NCI-H526 treated with DMSO at 0.1 percent for 48 hours (cell line): ENCODE measurements at regions not wholly inside any gene's neighbourhood (a gene's known extent, or its start where the extent isn't known, plus 50 kb on each side); places are given as distances from the start of the nearest gene placed in this dataset.

Experiments
- DNase-seq: peaks from one replicate; lab custom pipeline; 2025; lab: John Stamatoyannopoulos, UW

DNA sequence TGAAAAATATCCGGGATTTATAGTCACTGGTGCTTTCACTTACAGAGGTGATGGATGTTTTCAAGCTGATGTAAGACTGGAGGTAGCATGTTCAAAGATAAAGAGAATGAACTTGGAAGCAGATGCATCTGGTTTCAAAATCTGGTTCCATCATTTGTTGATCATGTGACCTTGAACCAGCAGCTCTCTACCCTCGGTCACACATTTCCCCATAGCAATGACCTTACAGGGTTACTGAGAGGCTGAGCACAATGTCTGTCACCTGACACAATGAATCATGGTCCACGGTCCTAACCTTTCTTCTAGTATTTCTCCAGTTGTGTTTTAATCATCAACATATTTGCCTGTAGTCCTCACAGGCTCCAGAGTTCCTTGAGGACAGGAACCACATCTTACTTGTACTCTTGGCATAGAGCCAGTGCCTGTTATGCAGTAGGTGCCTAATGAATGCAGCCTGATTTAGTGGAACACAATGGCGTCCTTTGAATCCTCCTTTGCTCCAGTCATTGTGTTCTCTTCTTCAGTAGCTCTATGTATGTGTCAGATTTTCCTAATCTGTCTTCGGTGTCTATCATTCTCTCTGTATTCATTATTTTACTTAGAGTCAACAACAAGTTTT is 667.3 kb downstream of the PTPRU start:
- no peak for DNase-seq

- no peak for DNase-seq
Measured at GRCh38 chr1:29901624-29902325, 665.5 kb downstream of the PTPRU start.

DNA sequence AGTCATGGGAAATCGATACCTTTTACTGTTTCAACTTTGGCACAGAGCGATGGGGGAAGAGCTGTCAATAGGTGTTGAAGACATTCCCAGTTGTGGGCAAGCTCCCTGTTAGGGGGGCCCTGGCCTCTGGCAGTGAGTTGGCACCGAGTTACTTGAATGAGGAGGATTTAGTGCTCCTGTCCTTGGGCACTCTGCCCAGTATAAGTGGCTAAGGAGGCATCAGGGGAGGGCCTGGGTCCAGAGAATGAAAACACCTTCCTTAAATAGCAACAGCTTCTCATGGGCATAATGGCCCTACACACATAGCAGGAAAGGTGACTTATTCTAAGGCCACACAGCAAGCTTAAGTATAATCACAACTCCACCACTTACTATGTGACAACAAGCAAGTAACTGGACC is 664.4 kb downstream of the PTPRU start:
- DNase-seq, result no peak

DNA sequence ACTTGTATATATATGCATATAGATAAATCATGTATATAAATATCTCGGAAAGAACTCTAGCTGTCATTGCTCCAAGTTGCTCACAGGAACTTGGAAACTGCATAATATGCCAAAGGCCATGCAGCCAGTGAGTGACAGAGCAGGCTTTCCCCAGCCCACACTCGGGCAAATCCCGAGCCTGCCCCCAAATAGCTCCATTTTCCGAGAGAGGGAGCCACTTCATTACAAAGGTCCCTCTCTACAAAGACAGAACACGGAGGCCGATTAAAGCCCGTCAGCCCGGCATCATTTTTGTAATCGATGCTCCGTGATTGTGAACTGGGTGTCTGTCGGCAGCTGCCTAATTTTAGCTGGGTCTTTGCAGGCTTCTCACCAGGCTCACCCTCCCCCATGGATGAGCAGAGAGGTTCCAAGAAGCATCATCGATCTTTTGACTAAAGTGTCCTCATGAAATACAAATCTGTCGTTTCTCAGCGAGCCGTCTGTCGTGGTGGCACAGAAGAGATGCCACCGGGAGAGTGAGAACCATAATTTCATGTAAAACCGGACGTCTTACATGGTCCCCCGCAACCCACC is 663.9 kb downstream of the PTPRU start:
- no peak for DNase-seq

DNA sequence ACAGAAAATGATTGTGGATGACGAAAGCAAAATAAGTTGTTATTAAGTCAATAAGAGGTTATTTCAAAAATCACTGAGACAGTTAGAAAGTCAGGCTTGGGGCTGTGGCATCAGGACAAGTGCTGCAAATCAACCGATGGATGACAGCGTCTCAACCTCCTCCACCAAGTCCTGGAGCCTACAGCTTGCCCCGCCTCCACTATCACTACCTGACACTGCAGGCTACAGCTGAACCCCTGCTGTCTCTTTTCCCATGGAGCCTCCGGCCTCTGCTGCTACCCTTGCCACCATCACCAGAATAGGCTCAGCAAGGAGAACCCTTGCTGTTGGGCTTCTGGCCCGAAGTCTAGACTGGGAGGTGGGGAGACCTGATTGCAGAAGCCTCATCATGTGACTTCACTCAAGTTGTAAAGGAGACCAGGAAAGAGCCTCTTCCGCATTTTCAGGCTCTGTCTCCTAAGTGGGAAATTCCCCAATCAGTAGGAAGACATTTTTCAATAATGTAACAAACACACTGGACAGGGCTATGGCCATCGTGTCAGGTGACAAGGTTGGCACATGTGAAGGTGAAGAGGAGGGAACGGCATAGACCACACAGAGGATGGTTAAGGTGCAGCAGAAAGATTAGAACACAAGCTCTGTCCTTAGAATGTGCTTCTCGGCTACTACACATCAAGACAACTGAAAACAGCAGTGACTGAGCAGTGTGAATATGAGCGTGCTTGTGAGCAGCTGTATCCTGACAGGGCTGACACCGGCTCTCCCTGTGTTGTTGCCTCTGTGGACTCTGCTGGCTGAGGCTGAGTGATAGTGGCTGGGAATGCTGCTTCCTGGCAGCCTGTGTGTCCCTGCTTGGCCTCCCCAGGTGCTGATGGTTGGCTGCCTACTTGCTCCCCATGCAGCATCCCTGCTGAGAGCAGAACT is 660.7 kb downstream of the PTPRU start:
- no peak for DNase-seq

DNA sequence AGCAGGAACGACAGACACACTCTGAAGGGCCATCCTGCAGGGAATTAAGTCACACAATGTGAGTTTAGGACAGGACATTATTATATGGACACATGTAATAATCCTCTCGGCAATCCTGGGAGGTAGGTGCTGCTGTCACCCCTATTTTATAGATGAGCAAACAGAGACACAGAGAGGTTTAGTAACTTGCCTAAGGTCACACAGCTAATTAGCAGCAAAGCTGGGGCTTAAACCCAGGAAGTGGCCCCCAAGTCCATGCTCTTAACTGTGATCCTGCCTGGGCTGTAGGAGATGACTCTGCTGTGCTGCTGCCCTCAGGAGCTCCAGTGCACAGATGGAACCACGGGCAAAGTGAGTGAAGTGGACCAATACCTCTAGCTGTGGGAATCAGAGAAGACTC is 660.0 kb downstream of the PTPRU start:
- no peak for DNase-seq

GRCh38 chr1:29895201-29895600 is 658.9 kb downstream of the PTPRU start:
- no peak for DNase-seq

- DNase-seq, result no peak
Measured at GRCh38 chr1:29894311-29894710, 658.0 kb downstream of the PTPRU start.

GRCh38 chr1:29893806-29894205 is 657.5 kb downstream of the PTPRU start:
- no peak for DNase-seq

DNA sequence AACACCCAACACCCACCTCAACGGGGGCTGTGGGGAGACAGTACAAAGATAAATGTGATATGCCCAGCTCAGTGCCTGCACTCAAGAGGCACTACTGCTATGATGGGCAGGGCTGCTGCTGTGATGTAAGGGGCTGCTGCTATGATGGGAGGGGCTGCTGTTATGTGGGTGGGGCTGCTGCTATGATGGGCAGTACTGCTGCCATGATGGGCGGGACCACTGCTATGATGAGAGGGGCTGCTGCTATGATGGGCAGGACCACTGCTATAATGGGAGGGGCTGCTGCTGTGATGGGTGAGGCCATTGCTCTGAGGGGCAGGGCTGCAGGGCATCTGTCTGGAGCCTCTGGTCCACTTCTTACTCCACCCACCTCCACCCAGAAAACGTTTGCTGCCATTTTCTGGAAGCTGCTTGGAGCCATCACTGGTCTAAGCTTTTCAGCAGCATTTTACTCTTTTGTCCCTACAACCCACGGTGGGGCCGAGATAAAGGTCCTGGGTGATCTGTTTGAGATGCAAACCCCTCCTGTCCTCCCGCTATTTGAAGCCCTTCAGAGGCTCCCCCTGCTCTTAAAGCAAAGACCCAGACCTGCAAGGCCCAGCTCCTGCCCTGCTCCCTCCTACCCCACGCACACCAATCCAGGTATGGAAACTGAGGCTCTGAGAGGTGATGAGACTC is 656.9 kb downstream of the PTPRU start:
- DNase-seq, result no peak

DNA sequence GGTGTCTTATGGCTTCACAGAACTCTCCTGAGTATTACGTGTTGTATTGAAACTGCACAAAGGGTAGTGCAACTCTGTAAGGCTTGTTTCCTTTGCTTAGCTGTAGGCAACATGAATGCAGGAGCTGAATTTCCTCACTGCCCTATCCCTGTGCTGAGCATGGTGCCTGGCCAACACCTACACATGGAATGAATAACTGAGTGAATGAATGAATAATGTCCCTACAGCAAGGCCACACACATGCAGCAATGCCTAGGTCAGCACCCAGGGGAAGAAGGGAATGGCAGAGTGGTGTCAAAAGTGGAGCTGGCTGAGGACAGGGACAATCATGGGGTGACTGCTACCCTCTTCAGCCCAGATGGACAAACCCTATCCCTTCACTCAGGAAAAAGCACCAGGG is 655.9 kb downstream of the PTPRU start:
- no peak for DNase-seq

- DNase-seq, result no peak
Measured at GRCh38 chr1:29890201-29890959, 654.1 kb downstream of the PTPRU start.

DNA sequence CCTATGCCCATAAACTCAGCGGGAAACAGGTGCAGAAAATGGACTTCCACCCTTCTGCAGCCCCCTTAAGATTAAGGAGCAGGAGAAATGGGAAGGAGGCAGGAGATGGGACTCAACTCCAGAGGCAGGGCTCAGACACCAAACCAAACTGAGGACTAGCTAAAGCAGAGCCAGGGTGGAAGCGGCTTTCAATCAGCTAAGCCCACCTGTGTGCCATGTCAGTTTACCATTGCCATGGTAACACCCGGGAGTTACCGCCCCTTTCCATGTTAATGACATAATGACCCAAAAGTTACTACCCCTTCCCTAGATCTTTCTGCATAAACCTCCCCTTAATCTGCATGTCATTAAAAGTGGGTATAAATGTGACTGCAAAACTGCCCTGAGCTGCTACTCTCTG is 653.5 kb downstream of the PTPRU start:
- DNase-seq, result no peak

DNA sequence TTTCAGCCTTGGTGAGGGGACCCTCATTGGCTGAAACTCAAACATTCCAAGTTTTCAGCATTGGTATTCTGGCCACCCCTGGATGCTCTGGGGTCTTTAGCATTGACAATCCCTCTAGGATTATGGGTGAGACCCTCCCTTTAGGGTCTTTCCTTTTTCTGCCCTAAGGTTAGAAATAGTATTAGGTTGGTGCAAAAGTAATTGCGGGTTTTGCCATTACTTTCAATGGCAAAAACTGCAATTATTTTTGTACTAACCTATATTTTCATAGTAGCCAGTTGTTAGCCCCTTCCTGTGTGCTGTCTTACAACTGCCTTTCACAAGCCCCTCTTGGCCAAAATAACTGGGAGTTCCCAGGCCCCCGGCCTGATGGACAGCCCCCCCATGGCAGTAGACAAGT is 648.4 kb downstream of the PTPRU start:
- DNase-seq, result no peak

DNA sequence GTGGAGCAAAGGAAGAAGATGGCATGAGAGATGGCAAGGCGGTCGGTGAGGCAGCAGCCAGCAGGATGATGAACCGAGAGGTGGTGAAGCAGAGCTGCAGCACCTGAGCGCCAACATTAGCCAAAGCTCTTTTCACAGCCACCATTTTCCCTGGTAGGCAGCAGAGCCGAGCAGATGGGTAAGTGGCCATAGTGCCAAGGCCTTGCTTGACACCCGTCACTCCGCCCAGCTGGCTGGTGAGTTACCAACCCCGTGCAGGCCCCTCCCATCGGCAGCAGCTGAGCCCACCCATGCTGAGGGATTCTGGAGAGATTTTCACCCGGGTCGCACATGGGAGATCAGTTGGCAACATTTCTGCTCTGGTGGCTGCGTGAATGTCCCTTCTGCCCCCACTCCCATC is 647.7 kb downstream of the PTPRU start:
- DNase-seq, result no peak

GRCh38 chr1:29883411-29883832 is 647.1 kb downstream of the PTPRU start:
- no peak for DNase-seq

GRCh38 chr1:29880556-29880955 is 644.2 kb downstream of the PTPRU start:
- DNase-seq, result peak; percentile 42

- DNase-seq, result no peak
Measured at GRCh38 chr1:29879217-29879616, 642.9 kb downstream of the PTPRU start.

- no peak for DNase-seq
Measured at GRCh38 chr1:29878501-29878900, 642.2 kb downstream of the PTPRU start.

GRCh38 chr1:29876902-29877301 is 640.6 kb downstream of the PTPRU start:
- DNase-seq, result no peak

DNA sequence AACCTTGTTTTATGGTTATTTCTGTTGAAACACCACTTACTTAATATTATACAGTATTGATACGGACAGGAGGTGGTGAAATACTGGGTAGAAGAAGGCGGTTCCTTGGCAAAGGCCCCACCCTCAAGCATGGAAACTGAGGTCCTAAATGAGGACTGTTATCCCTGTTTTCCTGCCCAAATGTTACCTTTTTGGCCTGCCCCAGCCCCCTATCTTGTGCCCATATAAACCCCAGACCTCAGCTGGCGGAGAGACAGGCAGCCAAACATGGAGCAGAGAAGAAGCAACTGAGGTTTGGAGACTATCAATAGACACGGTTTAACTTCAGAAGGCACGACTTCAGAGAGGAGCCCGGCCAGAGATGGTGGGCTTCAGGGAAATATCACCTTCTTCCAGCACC is 640.1 kb downstream of the PTPRU start:
- no peak for DNase-seq
